Astrocyte (in vitro differentiated cells and primary cell): ENCODE measurements at regions not wholly inside any gene's neighbourhood (a gene's known extent, or its start where the extent isn't known, plus 50 kb on each side); places are given as distances from the start of the nearest gene placed in this dataset.

Source experiments
- EZH2 ChIP-seq: IDR thresholded peaks from 2 replicates; pipeline ENCODE4 v1.6.1; 2012; ENCODE audit warnings: mild to moderate bottlenecking, low read length, inconsistent platforms; ENCODE audit not compliant: insufficient read depth
- TF ChIP-seq, protein P1 (sequence below): IDR thresholded peaks from 2 replicates; pipeline ENCODE4 v1.5.1; 2011; ENCODE audit warnings: low read depth, mild to moderate bottlenecking, inconsistent platforms, low read length, moderate library complexity; ENCODE audit not compliant: insufficient read depth

DNA sequence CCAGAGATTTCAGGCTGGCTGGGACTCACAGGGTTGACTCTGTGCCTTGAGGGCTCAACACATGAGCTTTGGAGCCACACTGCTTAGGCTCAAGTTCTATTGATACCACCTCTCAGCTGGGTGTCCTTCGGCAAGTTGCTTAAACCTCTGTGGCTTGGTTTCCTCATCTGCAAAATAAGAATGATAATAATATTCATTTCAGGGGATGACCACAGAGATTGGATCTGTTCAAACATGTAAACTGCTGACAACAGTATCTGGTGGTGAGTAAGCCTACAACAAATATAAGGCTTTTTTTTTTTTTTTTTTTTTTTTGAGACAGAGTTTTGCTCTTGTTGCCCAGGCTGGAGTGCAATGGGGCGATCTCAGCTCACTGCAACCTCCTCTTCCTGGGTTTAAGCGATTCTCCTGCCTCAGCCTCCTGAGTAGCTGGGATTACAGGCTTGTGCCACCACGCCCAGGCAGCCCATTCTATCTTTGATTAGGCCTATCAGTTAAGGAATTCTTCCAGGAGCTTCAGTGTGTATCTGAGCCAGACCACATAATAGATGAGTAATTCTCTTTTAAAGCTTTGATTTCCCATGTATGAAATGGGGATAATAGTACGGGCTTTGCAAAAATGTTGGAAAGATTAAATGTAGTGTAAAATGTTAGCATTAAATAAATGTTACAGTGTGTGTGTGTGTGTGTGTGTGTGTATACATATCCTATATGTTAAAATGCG, 437.6 kb downstream of the PRDM2 start:
- TF ChIP-seq, protein P1, sequence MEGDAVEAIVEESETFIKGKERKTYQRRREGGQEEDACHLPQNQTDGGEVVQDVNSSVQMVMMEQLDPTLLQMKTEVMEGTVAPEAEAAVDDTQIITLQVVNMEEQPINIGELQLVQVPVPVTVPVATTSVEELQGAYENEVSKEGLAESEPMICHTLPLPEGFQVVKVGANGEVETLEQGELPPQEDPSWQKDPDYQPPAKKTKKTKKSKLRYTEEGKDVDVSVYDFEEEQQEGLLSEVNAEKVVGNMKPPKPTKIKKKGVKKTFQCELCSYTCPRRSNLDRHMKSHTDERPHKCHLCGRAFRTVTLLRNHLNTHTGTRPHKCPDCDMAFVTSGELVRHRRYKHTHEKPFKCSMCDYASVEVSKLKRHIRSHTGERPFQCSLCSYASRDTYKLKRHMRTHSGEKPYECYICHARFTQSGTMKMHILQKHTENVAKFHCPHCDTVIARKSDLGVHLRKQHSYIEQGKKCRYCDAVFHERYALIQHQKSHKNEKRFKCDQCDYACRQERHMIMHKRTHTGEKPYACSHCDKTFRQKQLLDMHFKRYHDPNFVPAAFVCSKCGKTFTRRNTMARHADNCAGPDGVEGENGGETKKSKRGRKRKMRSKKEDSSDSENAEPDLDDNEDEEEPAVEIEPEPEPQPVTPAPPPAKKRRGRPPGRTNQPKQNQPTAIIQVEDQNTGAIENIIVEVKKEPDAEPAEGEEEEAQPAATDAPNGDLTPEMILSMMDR: no peak
- no peak for TF ChIP-seq EZH2
